Activated CD4-positive, alpha-beta memory T cell treated with anti-CD3 and anti-CD28 coated beads for 36 hours (primary cell): ENCODE measurements at regions not wholly inside any gene's neighbourhood (a gene's known extent, or its start where the extent isn't known, plus 50 kb on each side); places are given as distances from the start of the nearest gene placed in this dataset.

Experiments used
- CTCF ChIA-PET: fragments of 350-600 bp; sonication (Branson Sonifier 250); formaldehyde crosslinking; loops from one replicate; lab custom pipeline; 2021; ENCODE audit warnings: antibody characterized with exemption, inconsistent platforms; lab: Charles Lee
- POLR2A ChIA-PET: fragments of 350-600 bp; sonication (Branson Sonifier 250); formaldehyde crosslinking; loops from one replicate; lab custom pipeline; 2021; ENCODE audit warnings: antibody characterized with exemption; lab: Charles Lee
- DNase-seq: peaks from one replicate; pipeline ENCODE4 v3.0.0-alpha.2; 2020
- H3K27ac Mint-ChIP-seq: one replicate; pipeline ENCODE4 v1.8.0; 2021; ENCODE audit warnings: mixed read lengths
- H3K27me3 Mint-ChIP-seq: one replicate; pipeline ENCODE4 v1.8.0; 2021; ENCODE audit warnings: mixed read lengths
- H3K36me3 Mint-ChIP-seq: one replicate; pipeline ENCODE4 v1.8.0; 2021; ENCODE audit warnings: mixed read lengths
- H3K4me1 Mint-ChIP-seq: one replicate; pipeline ENCODE4 v1.8.0; 2021; ENCODE audit warnings: low read depth, mixed read lengths
- H3K4me3 Mint-ChIP-seq: one replicate; pipeline ENCODE4 v1.8.0; 2021; ENCODE audit warnings: mild to moderate bottlenecking, mixed read lengths
- H3K9me3 Mint-ChIP-seq: one replicate; pipeline ENCODE4 v1.8.0; 2021; ENCODE audit warnings: mixed read lengths
- intact Hi-C: fragments of 100-400 bp; cut with micrococcal nuclease; formaldehyde crosslinking; loops from one replicate; pipeline ENCODE4 v1.15.1; 2023

DNA sequence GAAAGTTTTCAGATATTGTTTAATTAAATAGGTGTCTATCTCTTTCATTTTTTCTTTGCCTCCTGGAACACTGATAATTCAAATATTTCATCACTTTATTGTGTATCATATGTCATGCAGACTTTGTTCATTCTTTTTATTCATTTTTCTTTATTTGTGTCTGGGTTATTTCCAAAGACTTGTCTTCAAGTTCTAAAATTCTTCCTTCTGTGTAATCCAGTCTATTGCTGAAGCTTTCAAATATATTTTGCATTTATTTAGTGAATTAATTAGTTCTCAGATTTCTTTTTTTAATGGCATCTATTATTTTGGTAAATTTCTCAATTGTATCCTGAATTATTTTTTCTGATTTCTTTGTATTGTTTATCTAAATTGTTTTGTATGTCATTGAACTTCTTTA lies 70.1 kb downstream of the ZNF330 start:
- H3K36me3 Mint-ChIP-seq, result peaks cover 7% of the 10 kb centered on the region

DNA sequence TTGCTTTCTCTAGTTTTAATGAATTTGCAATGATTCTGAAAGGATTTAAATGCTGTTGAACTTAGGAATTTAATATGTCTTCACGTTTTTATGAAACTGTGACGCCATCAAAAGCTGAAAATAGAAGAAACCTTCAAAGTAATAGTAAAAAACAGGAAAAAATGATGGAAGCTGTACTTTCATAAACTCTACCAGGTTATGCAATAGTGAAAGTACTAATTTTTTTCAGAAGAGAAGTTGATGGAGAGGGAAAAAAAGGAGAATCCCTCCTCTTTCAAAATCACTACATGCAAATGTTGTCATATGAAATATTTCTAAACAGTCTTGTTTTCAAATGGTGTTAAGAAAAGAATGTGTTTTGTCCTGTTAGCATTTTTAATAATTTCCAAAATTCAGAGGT lies 73.6 kb downstream of the ZNF330 start:
- H3K9me3 Mint-ChIP-seq, result peaks cover 19% of the 10 kb centered on the region
- intact Hi-C loops, result no loop called here
- peaks cover 7% of the 10 kb centered on the region for H3K36me3 Mint-ChIP-seq
- POLR2A ChIA-PET, result no interaction called here
- H3K27ac Mint-ChIP-seq, result no peak overlapping the region
- CTCF ChIA-PET, result no interaction called here
- no peaks in the 10 kb centered on the region for H3K4me1 Mint-ChIP-seq
- H3K4me3 Mint-ChIP-seq, result no peak overlapping the region
- DNase-seq, result no peak
- peaks cover 11% of the 10 kb centered on the region for H3K27me3 Mint-ChIP-seq

More for the DNA sequence above, 70.1 kb downstream of the ZNF330 start:
- H3K4me3 Mint-ChIP-seq, result no peak overlapping the region
- H3K27ac Mint-ChIP-seq, result no peak overlapping the region
- peaks cover 19% of the 10 kb centered on the region for H3K9me3 Mint-ChIP-seq
- ChIA-PET POLR2A (no interaction called here), CTCF (no interaction called here)
- H3K4me1 Mint-ChIP-seq, result no peaks in the 10 kb centered on the region
- intact Hi-C loops, result no loop called here
- H3K27me3 Mint-ChIP-seq, result peaks cover 13% of the 10 kb centered on the region
- DNase-seq, result no peak

DNA sequence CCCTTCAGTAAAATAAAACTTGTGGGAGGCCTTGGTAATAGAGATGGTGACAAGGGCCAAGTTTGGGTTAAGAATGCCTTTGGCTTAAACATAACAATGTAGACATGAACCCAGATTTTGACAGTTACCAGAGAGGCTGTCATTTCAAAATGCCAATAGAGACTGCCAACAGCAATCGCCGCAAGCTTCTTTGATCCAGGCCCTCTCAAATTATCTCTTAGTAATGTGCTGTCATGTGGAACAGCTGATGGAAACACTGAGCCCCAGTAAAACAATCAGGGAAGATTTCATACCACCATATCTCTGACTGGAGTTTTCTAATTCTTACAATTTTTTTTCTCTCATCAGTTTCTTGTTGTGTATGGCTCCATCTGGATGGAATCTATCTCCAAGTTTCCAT lies 80.5 kb downstream of the ZNF330 start:
- H3K9me3 Mint-ChIP-seq, result no peaks in the 10 kb centered on the region
- H3K4me3 Mint-ChIP-seq, result no peak overlapping the region
- H3K27me3 Mint-ChIP-seq, result peaks cover 2% of the 10 kb centered on the region
- intact Hi-C loops, result loop anchor here (10.0 kb wide), 3 partner anchors 334 to 824 kb away; partner anchors contain the start of gene IL15
- H3K36me3 Mint-ChIP-seq, result no peaks in the 10 kb centered on the region
- CTCF ChIA-PET, result no interaction called here
- no peaks in the 10 kb centered on the region for H3K4me1 Mint-ChIP-seq
- POLR2A ChIA-PET, result no interaction called here
- DNase-seq, result no peak
- H3K27ac Mint-ChIP-seq, result no peak overlapping the region

DNA sequence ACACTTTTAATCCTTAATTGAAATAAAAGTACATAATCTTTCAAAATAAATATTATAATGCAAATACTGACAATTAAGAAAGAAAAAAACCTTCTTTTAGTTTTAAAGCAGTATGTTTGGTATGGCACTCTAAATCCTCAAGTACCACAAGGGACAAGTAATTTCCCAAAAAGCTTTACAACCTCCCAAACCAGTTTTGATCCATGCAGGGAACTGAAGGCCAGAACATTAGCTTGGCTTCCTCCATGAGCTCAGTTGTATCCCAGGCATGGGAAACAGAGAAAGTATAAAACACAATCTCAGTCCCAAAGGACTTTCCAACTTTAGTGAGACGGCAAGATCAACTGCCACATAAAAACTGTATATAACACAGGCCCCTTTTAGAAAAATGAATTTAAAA lies 82.2 kb downstream of the ZNF330 start:
- Mint-ChIP-seq H3K9me3 (no peaks in the 10 kb centered on the region), H3K27me3 (peaks cover 3% of the 10 kb centered on the region), H3K27ac (no peak overlapping the region), H3K36me3 (no peaks in the 10 kb centered on the region), H3K4me1 (peaks cover 3% of the 10 kb centered on the region), H3K4me3 (no peak overlapping the region)
- CTCF ChIA-PET, result no interaction called here
- intact Hi-C loops, result loop anchor here (10.0 kb wide), 3 partner anchors 332 to 822 kb away; partner anchors contain the start of gene IL15
- no peak for DNase-seq
- POLR2A ChIA-PET, result no interaction called here

DNA sequence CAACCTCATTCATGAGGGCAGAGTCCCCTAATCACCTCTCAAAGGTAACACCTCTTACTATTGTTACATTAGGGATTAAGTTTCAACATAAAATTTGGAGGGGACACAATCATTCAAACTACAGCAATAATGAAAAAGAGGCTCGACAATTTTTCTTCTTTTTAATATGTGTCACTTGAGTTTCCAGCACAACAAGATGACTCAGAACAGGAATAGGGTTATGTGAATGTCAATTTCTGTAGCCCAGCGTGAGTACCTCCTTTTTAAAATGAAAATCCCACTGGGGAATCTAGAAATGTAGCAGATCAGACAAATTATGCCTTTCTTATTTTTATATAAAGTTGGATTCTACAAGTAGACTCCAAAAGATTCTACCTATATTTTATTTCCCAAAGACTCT lies 83.7 kb downstream of the ZNF330 start:
- POLR2A ChIA-PET, result no interaction called here
- H3K9me3 Mint-ChIP-seq, result no peaks in the 10 kb centered on the region

DNA sequence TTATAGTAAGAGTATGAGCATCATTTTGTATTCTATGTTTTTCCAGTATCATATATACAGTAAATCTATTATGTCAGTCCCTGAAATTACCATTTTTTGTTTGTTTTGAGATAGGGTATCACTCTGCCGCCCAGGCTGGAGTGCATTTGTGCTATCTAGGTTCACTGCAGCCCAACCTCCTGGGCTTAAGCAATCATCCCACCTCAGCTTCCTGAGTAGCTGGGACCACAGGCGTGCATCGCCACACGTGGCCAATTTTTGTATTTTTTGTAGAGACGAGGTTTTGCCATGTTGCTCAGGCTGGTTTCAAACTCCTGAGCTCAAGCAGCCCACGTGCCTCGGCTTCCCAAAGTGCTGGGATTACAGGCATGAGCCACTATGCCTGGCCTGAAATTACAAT lies 85.6 kb downstream of the ZNF330 start:
- peaks cover 3% of the 10 kb centered on the region for H3K27me3 Mint-ChIP-seq
- peaks cover 3% of the 10 kb centered on the region for H3K4me1 Mint-ChIP-seq
- DNase-seq, result no peak
- intact Hi-C loops, result loop anchor here (2.0 to 10.0 kb wide), 5 partner anchors 328 to 1540 kb away; partner anchors contain the start of genes IL15 and INPP4B
- no peak overlapping the region for H3K4me3 Mint-ChIP-seq
- POLR2A ChIA-PET, result no interaction called here
- no peaks in the 10 kb centered on the region for H3K9me3 Mint-ChIP-seq
- H3K27ac Mint-ChIP-seq, result no peak overlapping the region
- CTCF ChIA-PET, result interaction anchor here (0.6 to 1.7 kb wide), 6 partner anchors 9 to 356 kb away, joined by 3 read pairs; no protein-coding TSS in a partner anchor
- no peaks in the 10 kb centered on the region for H3K36me3 Mint-ChIP-seq

More for the DNA sequence above, 83.7 kb downstream of the ZNF330 start:
- Mint-ChIP-seq H3K36me3 (no peaks in the 10 kb centered on the region), H3K4me3 (no peak overlapping the region), H3K4me1 (peaks cover 3% of the 10 kb centered on the region), H3K27ac (no peak overlapping the region), H3K27me3 (peaks cover 3% of the 10 kb centered on the region)
- CTCF ChIA-PET, result no interaction called here
- no peak for DNase-seq
- intact Hi-C loops, result loop anchor here (10.0 kb wide), 3 partner anchors 330 to 820 kb away; partner anchors contain the start of gene IL15

DNA sequence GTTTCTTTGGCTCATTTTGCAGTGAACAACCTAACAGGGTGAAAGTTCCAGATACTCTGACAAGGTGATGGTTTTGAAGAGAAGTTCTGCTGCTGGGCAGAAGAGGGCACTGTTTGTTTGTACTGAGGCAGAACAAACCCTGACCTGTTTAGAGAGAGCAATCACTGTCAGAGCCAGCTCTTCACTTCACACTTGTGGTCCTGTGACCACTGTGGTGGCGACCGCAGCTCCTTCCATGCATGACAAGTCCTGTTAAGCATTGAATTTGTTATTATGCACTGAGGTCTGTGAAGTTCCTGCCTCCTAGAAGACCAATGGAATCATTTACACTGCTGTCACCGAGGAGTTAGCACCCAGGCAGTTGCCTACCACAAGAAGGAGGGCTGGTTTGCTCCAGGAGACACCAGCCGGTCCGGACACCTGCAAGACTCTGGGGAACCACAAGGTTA lies 86.6 kb downstream of the ZNF330 start:
- H3K27me3 Mint-ChIP-seq, result peaks cover 3% of the 10 kb centered on the region
- intact Hi-C loops, result loop anchor here (2.0 to 10.0 kb wide), 5 partner anchors 328 to 1540 kb away; partner anchors contain the start of genes IL15 and INPP4B
- POLR2A ChIA-PET, result no interaction called here
- H3K4me1 Mint-ChIP-seq, result peaks cover 3% of the 10 kb centered on the region
- no peaks in the 10 kb centered on the region for H3K9me3 Mint-ChIP-seq
- no peak overlapping the region for H3K4me3 Mint-ChIP-seq
- DNase-seq, result peak; percentile 84
- H3K36me3 Mint-ChIP-seq, result no peaks in the 10 kb centered on the region
- CTCF ChIA-PET, result interaction anchor here (0.6 to 1.7 kb wide), 9 partner anchors 10 to 1543 kb away, joined by 3 to 7 read pairs (median 3); no protein-coding TSS in a partner anchor
- no peak overlapping the region for H3K27ac Mint-ChIP-seq

DNA sequence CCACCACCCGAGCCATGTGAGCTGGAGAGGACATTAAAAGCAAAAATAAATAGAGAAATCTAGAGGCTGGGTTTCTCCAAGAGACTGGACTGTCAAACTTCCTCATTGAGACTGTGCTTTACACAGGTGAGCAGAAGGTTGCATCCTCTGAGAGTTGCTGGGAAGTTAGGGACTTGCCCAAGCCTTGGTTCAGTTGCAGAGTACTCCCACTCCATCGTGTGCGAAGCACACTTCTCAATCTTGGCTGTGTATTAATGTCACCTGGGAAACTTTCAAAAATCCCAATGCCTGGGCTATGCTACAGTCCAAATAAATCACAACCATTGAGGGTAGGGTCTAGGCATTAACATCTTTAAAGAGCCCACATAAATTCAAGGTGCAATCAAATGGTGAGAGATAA lies 89.2 kb downstream of the ZNF330 start:
- no peaks in the 10 kb centered on the region for H3K36me3 Mint-ChIP-seq
- H3K9me3 Mint-ChIP-seq, result no peaks in the 10 kb centered on the region
- ChIA-PET POLR2A (no interaction called here), CTCF (no interaction called here)
- no peak overlapping the region for H3K27ac Mint-ChIP-seq
- H3K27me3 Mint-ChIP-seq, result peaks cover 1% of the 10 kb centered on the region
- peaks cover 3% of the 10 kb centered on the region for H3K4me1 Mint-ChIP-seq
- intact Hi-C loops, result loop anchor here (5.0 to 10.0 kb wide), 4 partner anchors 325 to 815 kb away; partner anchors contain the start of gene IL15
- H3K4me3 Mint-ChIP-seq, result no peak overlapping the region
- no peak for DNase-seq

DNA sequence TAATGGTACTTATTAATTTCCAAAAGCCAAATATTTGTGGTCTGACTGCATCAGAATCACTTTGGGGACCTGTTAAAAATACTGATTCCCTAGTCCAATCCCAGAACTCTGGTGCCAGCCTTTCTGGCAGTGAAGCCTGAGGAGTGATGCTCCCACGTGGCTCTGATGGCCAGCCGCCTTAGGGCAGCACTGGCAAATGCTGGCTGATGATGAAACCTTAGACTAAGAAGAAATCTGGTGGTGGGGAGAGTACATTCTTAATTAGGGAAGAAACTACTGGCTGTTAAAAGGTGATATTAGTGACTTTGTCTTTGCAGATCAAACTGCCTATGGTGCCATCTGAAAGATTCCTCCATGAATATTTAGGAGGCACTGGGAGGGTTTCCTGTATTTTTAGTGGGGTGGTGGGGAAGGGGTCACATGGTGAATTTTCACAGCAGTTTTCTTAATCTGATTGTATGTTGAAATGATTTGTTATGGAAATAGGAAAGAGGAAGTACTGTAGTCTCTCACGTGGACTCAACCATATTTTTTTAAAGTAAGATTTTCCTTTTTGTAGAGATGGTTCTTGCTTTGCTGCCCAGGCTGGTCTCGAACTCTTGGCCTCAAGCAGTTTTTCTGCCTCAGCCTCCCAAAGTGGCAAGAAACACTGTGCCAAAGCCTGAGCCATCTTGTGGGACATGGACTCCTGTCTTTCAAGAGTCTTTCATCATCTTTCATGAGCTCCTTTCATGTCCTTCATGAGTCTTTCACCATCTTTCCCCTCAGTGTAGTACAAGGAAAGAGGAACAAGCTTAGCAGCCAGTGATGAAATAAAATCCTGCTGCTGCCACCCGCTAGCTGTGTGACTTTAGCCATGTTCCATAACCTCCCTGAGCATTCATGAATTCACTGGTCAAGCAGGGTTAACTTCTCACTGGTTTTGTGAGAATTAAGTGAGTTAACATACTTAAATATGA lies 90.8 kb downstream of the ZNF330 start:
- intact Hi-C loops, result no loop called here
- ChIA-PET CTCF (no interaction called here), POLR2A (no interaction called here)
- no peak for DNase-seq
- Mint-ChIP-seq H3K27ac (no peak overlapping the region), H3K4me3 (no peak overlapping the region), H3K4me1 (peaks cover 3% of the 10 kb centered on the region), H3K9me3 (no peaks in the 10 kb centered on the region), H3K36me3 (no peaks in the 10 kb centered on the region), H3K27me3 (peaks cover 1% of the 10 kb centered on the region)

DNA sequence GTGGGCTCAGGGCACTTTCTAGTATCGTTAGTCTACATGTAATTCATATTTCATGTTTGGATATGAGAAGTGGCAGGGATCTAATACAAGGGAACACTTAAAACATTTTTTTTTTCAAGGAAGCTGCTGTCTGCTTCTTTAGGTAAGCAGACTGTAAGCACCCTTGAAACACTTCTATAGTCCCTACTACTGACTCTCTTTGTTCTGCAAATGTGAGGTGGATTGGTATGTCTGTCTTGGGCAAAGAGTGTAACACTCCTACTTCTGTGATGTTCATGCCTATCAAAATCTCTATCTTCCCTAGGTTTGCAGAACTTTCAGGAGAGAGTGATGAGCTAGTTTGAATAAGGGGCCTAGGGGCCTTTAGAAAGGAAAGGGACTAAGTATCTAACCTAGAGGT lies 93.9 kb downstream of the ZNF330 start:
- CTCF ChIA-PET, result no interaction called here
- no peak overlapping the region for H3K27ac Mint-ChIP-seq
- peaks cover 7% of the 10 kb centered on the region for H3K27me3 Mint-ChIP-seq
- H3K9me3 Mint-ChIP-seq, result no peaks in the 10 kb centered on the region
- intact Hi-C loops, result no loop called here
- POLR2A ChIA-PET, result no interaction called here
- no peaks in the 10 kb centered on the region for H3K36me3 Mint-ChIP-seq
- H3K4me1 Mint-ChIP-seq, result no peaks in the 10 kb centered on the region
- DNase-seq, result no peak
- no peak overlapping the region for H3K4me3 Mint-ChIP-seq

DNA sequence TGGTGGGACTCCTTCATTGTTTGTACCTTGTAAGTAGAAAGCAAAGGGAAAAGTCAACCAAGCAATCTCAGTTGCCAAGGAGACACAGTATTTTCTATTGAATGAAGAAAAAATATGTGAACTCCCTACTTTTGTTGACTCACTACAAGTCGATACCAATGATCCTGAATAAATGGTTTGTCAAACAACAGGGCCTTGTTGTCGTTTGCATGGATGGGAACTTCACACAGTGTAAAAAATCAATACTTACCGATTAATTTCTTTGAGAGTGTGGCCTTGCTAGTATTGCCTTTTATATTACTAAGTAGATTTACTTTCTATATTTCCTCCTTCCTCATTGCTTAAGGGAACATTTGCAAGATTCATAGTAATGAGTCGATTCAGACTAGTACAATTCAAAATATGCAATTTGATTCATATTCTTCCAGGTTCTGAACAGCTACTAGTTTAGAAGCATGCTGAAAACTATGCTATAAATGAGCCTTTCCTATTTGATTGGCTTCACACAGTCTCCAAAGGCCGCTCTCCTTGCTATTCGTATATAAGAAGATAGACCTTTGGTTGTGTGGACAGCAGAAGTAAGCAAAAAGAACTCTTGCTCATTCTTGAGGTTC lies 108.0 kb downstream of the ZNF330 start:
- H3K4me1 Mint-ChIP-seq, result peaks cover 4% of the 10 kb centered on the region
- H3K27ac Mint-ChIP-seq, result no peak overlapping the region
- H3K36me3 Mint-ChIP-seq, result no peaks in the 10 kb centered on the region
- peaks cover 18% of the 10 kb centered on the region for H3K27me3 Mint-ChIP-seq
- CTCF ChIA-PET, result no interaction called here
- no peaks in the 10 kb centered on the region for H3K9me3 Mint-ChIP-seq
- POLR2A ChIA-PET, result no interaction called here
- DNase-seq, result no peak
- intact Hi-C loops, result no loop called here
- no peak overlapping the region for H3K4me3 Mint-ChIP-seq

DNA sequence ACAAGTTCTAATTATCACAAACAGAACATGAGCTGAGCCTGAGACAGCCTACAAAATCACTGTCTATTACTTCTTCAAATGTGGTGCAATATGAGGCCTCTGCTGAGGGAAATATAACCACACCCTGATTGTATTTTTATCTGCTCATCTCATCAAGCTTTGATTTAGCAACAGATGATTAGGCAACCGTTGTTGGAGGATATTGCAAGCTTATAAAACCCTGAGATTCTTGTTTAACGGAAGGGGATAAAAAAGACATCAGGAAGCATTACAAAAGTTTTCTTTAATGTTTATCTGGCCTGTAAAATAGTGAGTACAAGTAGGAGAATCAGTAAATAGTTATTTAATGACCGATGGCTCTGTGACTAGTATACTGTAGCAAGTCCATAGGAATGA lies 108.5 kb downstream of the ZNF330 start:
- CTCF ChIA-PET, result no interaction called here
- H3K36me3 Mint-ChIP-seq, result no peaks in the 10 kb centered on the region
- H3K27ac Mint-ChIP-seq, result no peak overlapping the region
- intact Hi-C loops, result no loop called here
- H3K9me3 Mint-ChIP-seq, result no peaks in the 10 kb centered on the region
- POLR2A ChIA-PET, result no interaction called here
- H3K4me1 Mint-ChIP-seq, result peaks cover 4% of the 10 kb centered on the region
- no peak for DNase-seq
- peaks cover 19% of the 10 kb centered on the region for H3K27me3 Mint-ChIP-seq
- no peak overlapping the region for H3K4me3 Mint-ChIP-seq
